ENCODE measurements at regions not wholly inside any gene's neighbourhood (a gene's known extent, or its start where the extent isn't known, plus 50 kb on each side); places are given as distances from the start of the nearest gene placed in this dataset.

GRCh38 chr18:68438983-68439382 lies 275.9 kb downstream of the TMX3 start:
- Mint-ChIP-seq H3K36me3 (ENCODE audit: unreplicated experiment) (peaks cover 5% of the 10 kb centered on the region), H3K27ac (ENCODE audit: unreplicated experiment) (no peak overlapping the region), H3K4me1 (ENCODE audit: low read depth, unreplicated experiment) (peaks cover 18% of the 10 kb centered on the region), H3K27me3 (ENCODE audit: unreplicated experiment) (no peaks in the 10 kb centered on the region), H3K4me3 (ENCODE audit: unreplicated experiment) (no peak overlapping the region), H3K9me3 (ENCODE audit: unreplicated experiment) (peaks cover 2% of the 10 kb centered on the region)
- no peak for DNase-seq
- TF ChIP-seq, protein P1, sequence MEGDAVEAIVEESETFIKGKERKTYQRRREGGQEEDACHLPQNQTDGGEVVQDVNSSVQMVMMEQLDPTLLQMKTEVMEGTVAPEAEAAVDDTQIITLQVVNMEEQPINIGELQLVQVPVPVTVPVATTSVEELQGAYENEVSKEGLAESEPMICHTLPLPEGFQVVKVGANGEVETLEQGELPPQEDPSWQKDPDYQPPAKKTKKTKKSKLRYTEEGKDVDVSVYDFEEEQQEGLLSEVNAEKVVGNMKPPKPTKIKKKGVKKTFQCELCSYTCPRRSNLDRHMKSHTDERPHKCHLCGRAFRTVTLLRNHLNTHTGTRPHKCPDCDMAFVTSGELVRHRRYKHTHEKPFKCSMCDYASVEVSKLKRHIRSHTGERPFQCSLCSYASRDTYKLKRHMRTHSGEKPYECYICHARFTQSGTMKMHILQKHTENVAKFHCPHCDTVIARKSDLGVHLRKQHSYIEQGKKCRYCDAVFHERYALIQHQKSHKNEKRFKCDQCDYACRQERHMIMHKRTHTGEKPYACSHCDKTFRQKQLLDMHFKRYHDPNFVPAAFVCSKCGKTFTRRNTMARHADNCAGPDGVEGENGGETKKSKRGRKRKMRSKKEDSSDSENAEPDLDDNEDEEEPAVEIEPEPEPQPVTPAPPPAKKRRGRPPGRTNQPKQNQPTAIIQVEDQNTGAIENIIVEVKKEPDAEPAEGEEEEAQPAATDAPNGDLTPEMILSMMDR (IDR thresholded peaks at IDR 0.05; ENCODE audit: partially characterized antibody, unreplicated experiment) = no peak

- peaks cover 5% of the 10 kb centered on the region for H3K36me3 Mint-ChIP-seq (ENCODE audit: unreplicated experiment)
- no peak for DNase-seq
- TF ChIP-seq, protein P1 (IDR thresholded peaks at IDR 0.05; ENCODE audit: partially characterized antibody, unreplicated experiment) = no peak
- no peaks in the 10 kb centered on the region for H3K27me3 Mint-ChIP-seq (ENCODE audit: unreplicated experiment)
- H3K4me1 Mint-ChIP-seq (ENCODE audit: low read depth, unreplicated experiment) = peaks cover 18% of the 10 kb centered on the region
- H3K27ac Mint-ChIP-seq (ENCODE audit: unreplicated experiment) = no peak overlapping the region
- H3K4me3 Mint-ChIP-seq (ENCODE audit: unreplicated experiment) = no peak overlapping the region
- peaks cover 2% of the 10 kb centered on the region for H3K9me3 Mint-ChIP-seq (ENCODE audit: unreplicated experiment)
Measured at GRCh38 chr18:68438536-68438935, 276.4 kb downstream of the TMX3 start.

- Mint-ChIP-seq H3K27ac (ENCODE audit: unreplicated experiment) (no peak overlapping the region), H3K4me1 (ENCODE audit: low read depth, unreplicated experiment) (peaks cover 20% of the 10 kb centered on the region), H3K9me3 (ENCODE audit: unreplicated experiment) (peaks cover 2% of the 10 kb centered on the region), H3K36me3 (ENCODE audit: unreplicated experiment) (peaks cover 5% of the 10 kb centered on the region), H3K4me3 (ENCODE audit: unreplicated experiment) (no peak overlapping the region), H3K27me3 (ENCODE audit: unreplicated experiment) (no peaks in the 10 kb centered on the region)
- TF ChIP-seq, protein P1 (IDR thresholded peaks at IDR 0.05; ENCODE audit: partially characterized antibody, unreplicated experiment) = no peak
- DNase-seq = no peak
Measured at GRCh38 chr18:68436485-68436884, 278.4 kb downstream of the TMX3 start.

DNA sequence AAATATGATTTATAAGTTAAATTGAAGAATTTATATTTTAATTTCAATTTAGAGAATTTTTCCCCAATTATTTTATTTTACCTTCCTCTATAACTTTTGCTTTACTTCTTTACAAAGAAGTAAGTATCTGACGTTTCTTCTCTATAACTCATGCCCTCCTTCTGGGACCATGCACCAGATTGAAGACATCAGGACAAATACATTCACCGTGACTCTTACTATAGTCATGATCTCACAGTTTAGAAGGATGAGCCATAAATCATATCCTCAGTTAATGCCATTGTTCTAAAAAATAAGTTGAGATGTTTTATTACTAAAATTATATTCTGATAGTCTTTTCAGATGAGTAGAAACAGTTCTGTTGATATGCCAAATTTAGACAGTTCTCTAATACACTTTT lies 279.3 kb downstream of the TMX3 start:
- Mint-ChIP-seq H3K27ac (ENCODE audit: unreplicated experiment) (no peak overlapping the region), H3K27me3 (ENCODE audit: unreplicated experiment) (no peaks in the 10 kb centered on the region), H3K36me3 (ENCODE audit: unreplicated experiment) (peaks cover 5% of the 10 kb centered on the region), H3K4me3 (ENCODE audit: unreplicated experiment) (no peak overlapping the region), H3K4me1 (ENCODE audit: low read depth, unreplicated experiment) (peaks cover 19% of the 10 kb centered on the region), H3K9me3 (ENCODE audit: unreplicated experiment) (peaks cover 2% of the 10 kb centered on the region)
- DNase-seq = no peak
- TF ChIP-seq, protein P1 (IDR thresholded peaks at IDR 0.05; ENCODE audit: partially characterized antibody, unreplicated experiment) = no peak

DNA sequence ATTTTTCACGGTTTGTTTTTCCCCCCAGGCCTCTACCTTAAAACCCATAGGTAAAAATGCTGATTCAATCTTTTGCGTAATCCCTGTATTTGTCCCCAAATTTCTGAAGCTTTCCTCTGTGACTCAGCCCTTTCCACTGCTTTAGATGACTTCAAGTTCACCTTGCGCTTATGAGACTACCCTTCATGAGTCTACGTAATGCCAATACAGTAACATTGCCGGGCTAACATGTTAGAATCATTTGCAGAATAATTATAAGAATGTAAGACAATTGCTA lies 283.0 kb downstream of the TMX3 start:
- DNase-seq = no peak
- H3K27ac Mint-ChIP-seq (ENCODE audit: unreplicated experiment) = no peak overlapping the region

More for the DNA sequence above, 283.0 kb downstream of the TMX3 start:
- Mint-ChIP-seq H3K36me3 (ENCODE audit: unreplicated experiment) (no peaks in the 10 kb centered on the region), H3K4me3 (ENCODE audit: unreplicated experiment) (no peak overlapping the region), H3K4me1 (ENCODE audit: low read depth, unreplicated experiment) (peaks cover 44% of the 10 kb centered on the region), H3K27me3 (ENCODE audit: unreplicated experiment) (peaks cover 9% of the 10 kb centered on the region), H3K9me3 (ENCODE audit: unreplicated experiment) (peaks cover 15% of the 10 kb centered on the region)
- TF ChIP-seq, protein P1 (IDR thresholded peaks at IDR 0.05; ENCODE audit: partially characterized antibody, unreplicated experiment) = no peak

Measured in glutamatergic neuron (in vitro differentiated cells).